Inferior parietal cortex (tissue), 1 donor: ENCODE measurements at regions not wholly inside any gene's neighbourhood (a gene's known extent, or its start where the extent isn't known, plus 50 kb on each side); places are given as distances from the start of the nearest gene placed in this dataset.
A peak's percentile ranks its signal among the peaks of the same experiment; 100 is the strongest.

Source experiments
- DNase-seq: peaks from one replicate; pipeline ENCODE4 v3.0.0-alpha.2; 2016; ENCODE audit errors: extremely low spot score

DNA sequence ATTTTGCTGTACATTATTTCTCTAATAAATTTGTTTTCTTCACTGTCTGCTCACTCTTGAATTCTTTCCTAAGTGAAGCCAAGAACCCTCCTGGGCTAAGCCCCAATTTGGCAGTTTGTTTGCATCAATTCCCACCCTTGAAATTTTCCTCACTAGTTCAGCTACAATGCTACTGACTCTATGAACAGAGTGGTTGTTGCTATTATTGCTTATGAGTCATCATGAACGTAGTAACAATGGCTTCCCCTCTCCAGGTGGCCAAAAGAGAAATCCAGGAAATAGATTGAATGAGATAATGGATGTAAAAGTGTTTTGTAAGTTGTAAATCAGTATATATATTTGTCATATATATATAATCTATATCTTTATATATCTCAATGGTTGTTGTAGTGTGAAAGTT lies 193.0 kb downstream of the URB2 start:
- DNase-seq: no peak

DNA sequence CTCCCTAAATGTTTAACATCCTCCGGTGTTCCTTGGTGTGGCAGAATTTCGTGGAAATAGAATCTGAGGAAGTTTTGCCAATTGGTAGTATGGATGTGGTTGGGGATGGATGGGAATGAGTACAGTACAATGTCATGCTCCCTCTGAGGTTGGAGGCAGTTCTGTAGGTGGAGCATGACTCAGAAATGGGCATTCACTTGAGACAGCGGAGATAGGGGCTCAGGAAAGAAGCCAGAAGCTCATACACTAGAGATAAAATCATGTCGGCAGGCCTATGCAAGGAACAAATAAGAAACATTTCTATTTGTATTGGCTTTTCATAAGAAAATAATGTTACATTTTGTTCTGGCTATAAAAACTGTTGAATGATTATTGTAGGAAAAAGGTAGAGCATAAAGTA lies 196.0 kb downstream of the URB2 start:
- DNase-seq: no peak

GRCh38 chr1:229825042-229825441 lies 199.0 kb downstream of the URB2 start:
- no peak for DNase-seq

- no peak for DNase-seq
These were observed 202.4 kb downstream of the URB2 start for GRCh38 chr1:229828461-229828860.

DNA sequence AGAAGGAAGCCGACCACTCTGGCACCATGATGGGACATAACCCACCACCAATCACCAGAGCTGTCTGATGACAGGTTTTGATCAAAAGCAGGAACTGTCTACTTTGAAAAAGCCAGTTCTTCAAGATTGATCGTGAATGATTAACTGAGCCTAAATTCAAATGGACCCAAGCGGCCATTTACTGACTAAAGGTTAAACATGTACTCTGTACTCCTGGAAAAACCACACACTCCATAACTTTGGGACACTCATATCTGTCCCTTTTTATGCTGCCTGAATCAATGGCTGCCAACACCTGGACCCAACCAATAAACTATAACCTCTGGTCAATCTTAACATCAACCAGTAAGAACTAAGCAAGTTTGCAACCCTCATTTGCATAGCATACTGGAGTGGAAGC lies 206.6 kb downstream of the URB2 start:
- no peak for DNase-seq

DNA sequence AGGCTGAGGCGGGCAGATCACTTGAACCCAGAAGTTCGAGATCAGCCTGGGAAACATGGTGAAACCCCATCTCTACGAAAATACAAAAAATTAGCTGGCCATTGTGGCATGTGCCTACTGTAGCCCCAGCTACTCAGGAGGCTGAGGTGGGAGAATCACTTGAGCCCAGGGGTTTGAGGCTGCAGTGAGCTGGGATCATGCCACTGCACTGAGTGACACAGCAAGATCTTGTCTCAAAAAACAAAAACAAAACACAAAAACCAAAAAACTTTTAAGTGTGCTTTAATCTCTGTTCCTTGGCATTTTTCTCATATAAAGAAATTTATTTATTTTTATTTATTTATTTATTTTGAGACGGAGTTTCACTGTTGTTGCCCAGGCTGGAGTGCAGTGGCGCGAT lies 208.2 kb downstream of the URB2 start:
- no peak for DNase-seq

GRCh38 chr1:229835226-229835625 lies 209.2 kb downstream of the URB2 start:
- no peak for DNase-seq

- no peak for DNase-seq
These were observed 210.3 kb downstream of the URB2 start for GRCh38 chr1:229836324-229836723.

DNA sequence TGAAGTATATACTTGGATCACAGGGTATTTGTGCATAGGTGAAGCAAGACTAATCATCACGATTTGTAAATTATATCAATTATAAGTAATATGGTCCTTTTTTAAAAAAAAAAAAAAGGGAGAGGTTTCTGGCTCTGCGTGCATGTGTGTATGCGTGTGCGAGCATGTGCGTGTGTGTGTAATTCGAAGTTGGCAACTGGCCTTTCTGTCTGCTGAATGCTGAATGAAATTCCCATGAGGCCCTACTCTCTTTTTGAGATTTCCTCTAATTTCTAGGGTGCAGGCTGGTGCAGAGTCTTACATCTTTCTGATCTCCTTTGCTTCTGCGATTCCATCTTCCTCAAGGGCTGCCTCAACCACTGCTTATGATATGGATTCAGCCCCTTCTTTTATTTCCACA lies 212.2 kb downstream of the URB2 start:
- DNase-seq: no peak

DNA sequence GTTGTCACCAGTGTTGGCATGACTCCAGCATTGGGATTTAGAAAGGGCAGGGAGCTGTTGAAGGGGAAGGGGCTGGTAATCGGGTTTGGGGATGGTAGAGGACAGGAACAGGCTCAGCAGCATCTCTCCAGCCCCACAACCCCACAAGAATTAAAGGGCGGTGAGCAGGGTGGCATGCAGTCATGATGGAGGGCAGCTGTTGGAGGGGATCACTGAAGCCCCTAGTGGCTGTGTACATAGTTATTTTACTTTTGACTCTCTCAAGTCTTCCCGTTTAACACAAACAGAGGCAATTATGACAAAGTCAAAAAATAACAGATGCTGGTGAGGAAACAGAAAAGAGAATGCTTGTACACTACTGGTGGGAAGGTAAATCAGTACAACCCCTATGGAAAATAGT lies 213.8 kb downstream of the URB2 start:
- no peak for DNase-seq

GRCh38 chr1:229841230-229841629 lies 215.2 kb downstream of the URB2 start:
- DNase-seq: no peak

DNA sequence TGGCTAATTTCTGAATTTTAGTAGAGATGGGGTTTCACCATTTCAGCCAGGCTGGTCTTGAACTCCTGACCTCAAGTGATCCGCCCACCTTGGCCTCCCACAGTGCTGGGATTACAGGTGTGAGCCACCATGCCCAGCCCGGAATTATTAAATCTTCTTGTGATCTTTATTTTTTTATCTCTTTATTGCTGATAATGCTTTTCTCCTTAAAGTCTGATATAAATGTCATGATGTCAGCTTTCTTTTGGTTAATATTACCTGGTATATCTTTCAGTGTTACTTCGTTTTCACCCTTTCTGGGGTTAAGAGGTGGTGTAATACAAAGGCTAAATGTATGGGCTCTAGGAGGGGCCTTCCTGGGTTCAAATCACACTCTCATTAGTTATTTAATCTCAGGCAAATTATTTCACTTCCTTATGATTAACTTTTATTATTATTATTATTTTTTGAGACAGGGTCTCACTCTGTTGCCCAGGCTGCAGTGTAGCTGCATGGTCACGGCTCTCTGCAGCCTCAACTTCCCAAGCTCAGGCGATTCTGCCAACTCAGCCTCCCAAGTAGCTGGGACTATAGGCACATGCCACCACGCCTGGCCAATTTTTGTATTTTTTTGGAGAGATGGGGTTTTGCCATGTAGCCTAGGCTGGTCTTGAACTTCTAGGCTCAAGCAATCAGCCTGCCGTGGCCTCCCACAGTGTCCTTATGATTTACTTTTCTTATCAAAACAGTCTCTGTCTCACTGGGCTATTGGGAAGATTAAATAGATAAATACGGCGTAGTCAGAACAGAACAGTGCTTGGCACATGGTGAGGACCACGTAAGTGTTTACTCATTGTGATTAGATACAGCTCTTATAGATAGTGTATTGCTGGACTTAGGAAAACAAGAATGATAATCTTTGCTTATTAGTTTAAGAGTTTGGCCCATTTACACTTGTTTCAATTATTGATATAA lies 216.5 kb downstream of the URB2 start:
- no peak for DNase-seq

DNA sequence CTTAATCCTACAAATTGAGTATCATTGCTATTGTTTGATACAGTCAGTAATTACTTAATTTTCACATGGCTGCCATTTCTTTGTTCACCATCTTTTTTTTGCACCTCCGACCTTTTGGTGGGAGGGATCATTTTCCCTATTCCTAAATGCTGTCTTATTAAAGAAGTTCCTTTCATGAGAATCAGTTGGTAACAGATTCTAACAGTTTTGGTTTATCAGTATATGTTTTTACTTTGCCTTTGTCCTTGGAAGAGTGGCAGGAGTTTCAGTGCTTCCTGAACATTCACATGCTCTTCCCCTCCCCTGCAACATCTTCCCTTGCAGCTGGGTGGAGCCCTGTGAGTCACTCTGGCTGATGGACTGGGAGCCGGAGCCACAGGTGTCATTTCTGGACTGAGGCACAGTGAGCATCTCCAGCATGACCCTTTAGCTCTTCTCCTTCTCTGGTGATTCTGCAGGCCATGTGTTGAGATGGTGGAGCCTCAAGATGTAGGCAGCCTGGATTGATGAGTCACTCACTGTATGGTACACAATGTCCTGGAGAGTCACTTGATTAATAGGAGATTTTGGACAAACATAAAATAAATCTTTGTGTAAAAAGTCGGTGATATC lies 217.7 kb downstream of the URB2 start:
- peak; percentile 39 for DNase-seq

- DNase-seq: no peak
These were observed 218.6 kb downstream of the URB2 start for GRCh38 chr1:229844675-229845074.

- no peak for DNase-seq
These were observed 219.5 kb downstream of the URB2 start for GRCh38 chr1:229845410-229846138.

GRCh38 chr1:229846351-229846750 lies 220.3 kb downstream of the URB2 start:
- DNase-seq: no peak

GRCh38 chr1:229848752-229849677 lies 218.0 kb upstream of the GALNT2 start:
- DNase-seq: no peak

- no peak for DNase-seq
These were observed 215.5 kb upstream of the GALNT2 start for GRCh38 chr1:229851511-229851910.

DNA sequence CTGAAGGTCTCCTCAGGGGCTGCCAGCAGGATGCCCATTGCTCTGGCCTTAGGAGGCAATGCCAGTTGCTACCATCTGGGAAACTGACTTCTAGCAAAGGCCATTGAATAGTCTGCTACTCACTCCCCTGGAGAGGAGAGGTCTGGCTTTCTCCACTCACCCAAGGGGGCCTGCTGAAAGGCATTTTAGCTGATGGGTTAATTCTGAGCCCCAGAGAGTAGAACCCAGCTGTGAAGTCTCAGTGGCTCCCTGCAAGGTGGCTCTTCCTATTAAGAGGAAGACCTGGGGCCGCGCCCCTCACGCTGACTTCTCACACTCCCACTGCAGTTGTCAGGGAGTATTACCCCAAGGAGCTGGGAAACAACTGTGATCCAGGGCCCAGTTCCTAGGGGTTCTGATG lies 213.3 kb upstream of the GALNT2 start:
- no peak for DNase-seq

- no peak for DNase-seq
These were observed 212.4 kb upstream of the GALNT2 start for GRCh38 chr1:229854620-229855019.

GRCh38 chr1:229856009-229856650 lies 210.9 kb upstream of the GALNT2 start:
- DNase-seq: no peak
